Activated T-cell treated with anti-CD3 and anti-CD28 coated beads, Interleukin-2, amount 50 U/mL, for 4 hours (primary cell): ENCODE measurements at regions not wholly inside any gene's neighbourhood (a gene's known extent, or its start where the extent isn't known, plus 50 kb on each side); places are given as distances from the start of the nearest gene placed in this dataset.

Experiments
- ATAC-seq, 2 donors: fragments of 200-7000 bp; cut with Tn5 transposase; one replicate each; pipeline ENCODE4 v1.10.0; 2021
- DNase-seq: peaks from one replicate; pipeline ENCODE4 v3.0.0-alpha.2; 2020
- H3K27me3 Mint-ChIP-seq: one replicate; pipeline ENCODE4 v1.8.0; 2021; ENCODE audit warnings: low read depth, mixed read lengths
- H3K36me3 Mint-ChIP-seq: one replicate; pipeline ENCODE4 v1.8.0; 2022; ENCODE audit warnings: mixed read lengths; ENCODE audit not compliant: insufficient read depth
- H3K4me1 Mint-ChIP-seq: one replicate; pipeline ENCODE4 v1.8.0; 2021; ENCODE audit warnings: low read depth, mixed read lengths
- H3K4me3 Mint-ChIP-seq: one replicate; pipeline ENCODE4 v1.8.0; 2021; ENCODE audit warnings: mild to moderate bottlenecking, moderate library complexity, mixed read lengths
- H3K9me3 Mint-ChIP-seq: one replicate; pipeline ENCODE4 v1.8.0; 2021; ENCODE audit warnings: mixed read lengths

DNA sequence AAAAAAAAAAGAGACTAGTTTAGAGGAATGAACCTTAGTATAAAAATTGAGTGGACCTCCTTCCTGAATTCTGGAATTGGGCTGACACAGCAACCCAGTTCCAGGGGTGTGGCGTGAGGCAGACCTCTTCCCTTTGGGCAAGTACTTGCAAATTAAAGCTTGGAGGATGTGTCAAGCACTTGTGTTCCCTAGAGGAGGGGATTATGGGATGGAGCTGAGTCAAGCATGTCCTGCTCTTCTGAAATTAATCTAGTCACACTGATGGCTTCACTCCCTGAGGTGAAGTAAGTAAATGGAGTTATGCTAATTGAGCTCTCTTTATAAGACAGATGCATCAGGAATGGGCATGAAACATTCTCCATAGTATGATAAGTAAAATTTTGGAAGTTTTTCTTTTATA lies 107.7 kb upstream of the HTR2A start:
- Mint-ChIP-seq H3K4me3 (no peak overlapping the region), H3K9me3 (no peaks in the 10 kb centered on the region), H3K36me3 (no peaks in the 10 kb centered on the region), H3K4me1 (no peaks in the 10 kb centered on the region), H3K27me3 (peaks cover 12% of the 10 kb centered on the region)
- DNase-seq (no peak), ATAC-seq (no peak)

GRCh38 chr13:47004027-47004426 lies 107.2 kb upstream of the HTR2A start:
- Mint-ChIP-seq H3K4me1 (no peaks in the 10 kb centered on the region), H3K4me3 (no peak overlapping the region), H3K9me3 (no peaks in the 10 kb centered on the region), H3K36me3 (no peaks in the 10 kb centered on the region), H3K27me3 (peaks cover 12% of the 10 kb centered on the region)
- ATAC-seq (no peak), DNase-seq (no peak)

DNA sequence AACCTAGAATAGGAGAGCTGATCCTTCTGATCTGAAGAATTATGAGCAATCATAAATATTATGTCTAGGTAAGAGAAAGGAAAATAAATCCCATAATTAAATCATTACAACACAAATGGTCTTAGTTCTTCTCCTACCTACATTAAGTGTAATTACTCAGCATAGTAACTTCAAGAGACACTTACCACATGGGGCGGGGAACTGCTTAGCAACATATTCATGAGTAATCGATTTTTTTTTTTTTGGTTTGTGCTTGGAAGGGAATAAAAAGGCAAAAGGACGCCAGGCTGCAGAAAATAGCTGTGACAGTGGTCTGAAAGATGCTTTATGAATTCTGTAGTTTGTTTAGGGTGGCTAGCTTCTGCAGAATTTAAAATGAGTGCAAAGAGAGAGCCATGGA lies 103.3 kb upstream of the HTR2A start:
- Mint-ChIP-seq H3K4me1 (peaks cover 2% of the 10 kb centered on the region), H3K36me3 (no peaks in the 10 kb centered on the region), H3K27me3 (peaks cover 9% of the 10 kb centered on the region), H3K9me3 (no peaks in the 10 kb centered on the region), H3K4me3 (no peak overlapping the region)
- DNase-seq (no peak), ATAC-seq (no peak)

DNA sequence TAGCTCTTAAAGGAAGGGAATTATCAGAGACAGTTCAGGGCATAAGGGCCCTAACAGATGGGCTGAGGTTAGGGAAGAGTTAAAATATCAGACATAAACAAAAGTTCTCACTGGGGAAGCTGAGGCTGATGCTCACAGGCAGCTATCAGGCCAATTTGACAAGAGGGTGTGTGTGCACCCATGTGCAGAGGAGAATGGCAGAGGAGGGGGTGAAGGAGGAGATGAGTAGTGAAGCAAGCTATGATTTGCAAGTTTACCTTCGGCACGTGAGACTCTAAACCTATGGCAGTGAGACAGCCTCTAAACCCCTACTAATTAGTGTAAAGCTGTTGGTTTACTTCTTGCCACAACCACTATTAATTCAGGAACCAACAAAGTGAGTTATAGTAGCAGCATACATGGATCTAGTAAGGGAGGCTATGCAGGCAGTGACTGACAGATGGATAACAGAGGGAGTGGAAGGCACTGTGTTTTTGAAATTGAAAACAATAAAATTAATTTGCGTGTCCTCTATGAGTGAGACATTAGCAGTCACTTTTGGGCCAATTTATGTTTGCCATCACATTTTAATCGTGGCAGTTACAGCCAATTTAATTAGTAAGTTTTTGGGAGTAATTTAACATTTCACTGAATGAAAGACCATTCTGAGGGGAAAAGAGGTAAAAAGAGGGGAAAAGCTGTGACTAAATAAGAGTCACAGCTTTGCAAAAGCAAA lies 99.6 kb upstream of the HTR2A start:
- Mint-ChIP-seq H3K4me1 (peaks cover 2% of the 10 kb centered on the region), H3K9me3 (no peaks in the 10 kb centered on the region), H3K36me3 (no peaks in the 10 kb centered on the region), H3K4me3 (no peak overlapping the region), H3K27me3 (no peaks in the 10 kb centered on the region)
- DNase-seq, result no peak
- no peak for ATAC-seq

DNA sequence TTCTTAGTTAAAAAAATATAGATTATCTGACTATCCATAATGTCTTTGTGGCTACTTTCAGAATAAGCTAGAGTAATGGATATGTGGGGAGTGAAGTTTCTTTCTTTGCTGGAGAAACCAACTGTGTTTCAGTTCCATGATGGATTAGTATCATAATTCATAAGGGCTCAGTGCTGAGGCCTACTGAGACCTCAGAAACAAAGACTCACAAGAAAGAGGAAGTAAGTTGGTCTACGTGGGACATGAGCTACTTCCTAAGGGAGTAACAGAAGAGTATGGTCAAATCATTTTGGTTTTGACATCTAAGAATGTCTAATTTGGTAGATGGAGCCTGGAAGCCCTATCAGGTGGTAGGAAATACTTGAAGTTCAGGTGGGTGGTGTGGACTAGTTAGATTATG lies 99.0 kb upstream of the HTR2A start:
- H3K36me3 Mint-ChIP-seq, result no peaks in the 10 kb centered on the region

GRCh38 chr13:46994492-46994891 lies 97.6 kb upstream of the HTR2A start:
- Mint-ChIP-seq H3K36me3 (no peaks in the 10 kb centered on the region), H3K4me1 (peaks cover 2% of the 10 kb centered on the region), H3K4me3 (no peak overlapping the region), H3K27me3 (no peaks in the 10 kb centered on the region), H3K9me3 (no peaks in the 10 kb centered on the region)
- ATAC-seq, result no peak
- DNase-seq, result no peak

More for the DNA sequence above, 99.0 kb upstream of the HTR2A start:
- ATAC-seq, result no peak
- Mint-ChIP-seq H3K4me1 (peaks cover 2% of the 10 kb centered on the region), H3K27me3 (no peaks in the 10 kb centered on the region), H3K9me3 (no peaks in the 10 kb centered on the region), H3K4me3 (no peak overlapping the region)
- no peak for DNase-seq

GRCh38 chr13:46992383-46992952 lies 95.6 kb upstream of the HTR2A start:
- Mint-ChIP-seq H3K27me3 (peaks cover 2% of the 10 kb centered on the region), H3K4me3 (no peak overlapping the region), H3K4me1 (peaks cover 2% of the 10 kb centered on the region), H3K36me3 (no peaks in the 10 kb centered on the region), H3K9me3 (no peaks in the 10 kb centered on the region)
- DNase-seq, result no peak
- no peak for ATAC-seq

GRCh38 chr13:46983881-46984280 lies 87.0 kb upstream of the HTR2A start:
- DNase-seq (no peak), ATAC-seq (no peak)
- H3K9me3 Mint-ChIP-seq, result no peaks in the 10 kb centered on the region
- peaks cover 8% of the 10 kb centered on the region for H3K4me1 Mint-ChIP-seq
- H3K4me3 Mint-ChIP-seq, result no peak overlapping the region
- peaks cover 4% of the 10 kb centered on the region for H3K27me3 Mint-ChIP-seq
- H3K36me3 Mint-ChIP-seq, result no peaks in the 10 kb centered on the region

GRCh38 chr13:46982856-46983582 lies 86.2 kb upstream of the HTR2A start:
- DNase-seq (no peak), ATAC-seq (peak in 1 of 2 donors; percentile 37)
- Mint-ChIP-seq H3K27me3 (peaks cover 3% of the 10 kb centered on the region), H3K4me1 (peaks cover 8% of the 10 kb centered on the region), H3K9me3 (peaks cover under 1% of the 10 kb centered on the region), H3K36me3 (no peaks in the 10 kb centered on the region), H3K4me3 (no peak overlapping the region)

GRCh38 chr13:46975173-46975572 lies 78.3 kb upstream of the HTR2A start:
- ATAC-seq (no peak), DNase-seq (no peak)
- Mint-ChIP-seq H3K27me3 (no peaks in the 10 kb centered on the region), H3K9me3 (peaks cover 27% of the 10 kb centered on the region), H3K4me3 (no peak overlapping the region), H3K4me1 (no peaks in the 10 kb centered on the region), H3K36me3 (no peaks in the 10 kb centered on the region)

DNA sequence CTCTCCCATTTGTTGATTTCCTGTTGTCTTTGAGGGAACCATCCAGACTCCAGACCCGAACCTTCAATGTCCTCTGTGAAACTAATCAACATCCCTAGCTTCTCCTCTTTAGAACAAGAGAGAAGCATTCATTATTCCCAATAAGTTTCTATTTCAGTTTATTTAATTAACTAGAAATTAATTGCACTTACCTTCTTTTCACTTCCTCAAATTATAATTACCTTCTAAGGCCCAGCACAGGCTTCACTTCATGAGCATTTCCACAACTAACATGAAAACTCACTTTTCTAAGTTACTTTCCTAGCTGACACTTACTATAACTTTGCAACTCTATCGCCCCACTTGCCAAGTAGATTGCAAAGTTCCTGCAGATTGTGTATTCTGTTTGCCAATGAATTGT lies 71.6 kb upstream of the HTR2A start:
- peaks cover 6% of the 10 kb centered on the region for H3K9me3 Mint-ChIP-seq
- H3K36me3 Mint-ChIP-seq, result no peaks in the 10 kb centered on the region
- no peak overlapping the region for H3K4me3 Mint-ChIP-seq
- ATAC-seq (no peak), DNase-seq (no peak)
- H3K4me1 Mint-ChIP-seq, result no peaks in the 10 kb centered on the region
- H3K27me3 Mint-ChIP-seq, result peaks cover 6% of the 10 kb centered on the region

- Mint-ChIP-seq H3K4me1 (no peaks in the 10 kb centered on the region), H3K36me3 (no peaks in the 10 kb centered on the region), H3K27me3 (peaks cover 6% of the 10 kb centered on the region), H3K9me3 (no peaks in the 10 kb centered on the region), H3K4me3 (no peak overlapping the region)
- no peak for DNase-seq
- ATAC-seq, result no peak
These were observed 68.1 kb upstream of the HTR2A start for GRCh38 chr13:46964789-46965527.

DNA sequence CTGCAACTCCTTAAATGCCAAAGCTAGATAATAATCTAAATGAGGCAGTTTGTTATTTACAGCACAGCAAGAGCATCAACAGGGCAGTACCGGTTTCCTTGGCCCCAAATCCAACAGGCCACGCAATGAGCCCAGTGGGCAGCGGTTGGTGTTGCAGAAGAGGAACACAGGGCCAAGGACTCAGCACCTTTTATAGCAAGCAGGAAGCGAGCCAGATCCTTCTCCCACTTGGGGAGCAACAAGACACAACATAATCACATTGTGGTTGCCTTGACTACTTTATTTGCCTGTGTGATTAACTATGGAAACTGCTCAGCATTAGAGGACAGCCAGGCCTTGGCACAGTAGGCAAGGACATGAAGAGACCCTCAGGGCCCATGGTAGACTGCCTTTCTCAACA lies 67.1 kb upstream of the HTR2A start:
- ATAC-seq (no peak), DNase-seq (no peak)
- Mint-ChIP-seq H3K4me3 (no peak overlapping the region), H3K27me3 (peaks cover 6% of the 10 kb centered on the region), H3K4me1 (no peaks in the 10 kb centered on the region), H3K9me3 (no peaks in the 10 kb centered on the region), H3K36me3 (no peaks in the 10 kb centered on the region)

DNA sequence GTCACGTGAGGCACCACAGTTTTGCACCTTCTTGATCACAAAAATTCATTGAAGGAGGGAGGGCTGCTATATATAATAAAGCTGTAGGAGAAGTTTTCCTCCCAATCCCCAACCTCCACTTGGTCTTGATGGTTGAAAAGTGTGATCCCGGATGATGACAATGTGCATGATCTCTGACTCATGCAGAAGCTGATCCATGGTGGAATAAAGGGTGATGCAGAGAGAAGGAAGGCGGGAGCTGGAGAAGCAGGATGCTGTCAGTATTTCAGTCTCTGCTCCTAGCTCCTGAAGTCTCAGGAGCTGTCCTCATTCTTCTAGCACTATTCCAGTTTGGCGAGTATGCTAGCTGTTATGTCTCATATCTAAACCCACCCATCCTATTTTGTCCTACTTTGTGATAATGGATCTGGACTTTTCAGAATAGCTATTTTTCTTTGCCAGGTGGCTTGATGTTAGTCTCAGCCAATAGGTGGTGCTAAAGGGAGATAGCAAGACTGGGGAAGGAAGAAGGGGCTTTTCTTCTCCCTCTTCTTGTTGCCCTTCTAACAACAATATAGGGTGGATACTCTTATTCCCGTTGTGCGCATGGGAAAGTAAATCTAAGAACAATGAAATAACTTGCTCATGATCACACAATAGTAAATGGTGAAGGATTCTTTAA lies 65.6 kb upstream of the HTR2A start:
- H3K4me1 Mint-ChIP-seq, result no peaks in the 10 kb centered on the region

More for the DNA sequence above, 65.6 kb upstream of the HTR2A start:
- Mint-ChIP-seq H3K27me3 (peaks cover 17% of the 10 kb centered on the region), H3K9me3 (no peaks in the 10 kb centered on the region), H3K36me3 (no peaks in the 10 kb centered on the region), H3K4me3 (no peak overlapping the region)
- DNase-seq (no peak), ATAC-seq (no peak)
